ENCODE measurements at regions not wholly inside any gene's neighbourhood (a gene's known extent, or its start where the extent isn't known, plus 50 kb on each side); places are given as distances from the start of the nearest gene placed in this dataset.
"Not testable (repeated sequence)": the region's sequence is repeated elsewhere in the genome, so short reads cannot be mapped to it uniquely, and the experiment has no call there.

GRCh38 chr14:28245216-28245615 is 521.4 kb upstream of the FOXG1 start:
- no peak overlapping the region for H3K4me2 ChIP-seq (ENCODE audit: low read length)
- H3K9me3 ChIP-seq (ENCODE audit: control insufficient read depth, insufficient read depth, low read length), result no peaks in the 10 kb centered on the region
- TF ChIP-seq CTCF (IDR thresholded peaks at IDR 0.05; ENCODE audit: low read depth, low read length, poor library complexity, severe bottlenecking) (no peak), EZH2phosphoT487 (IDR thresholded peaks at IDR 0.05; ENCODE audit: borderline replicate concordance, low read length) (no peak)
- H3K4me3 ChIP-seq (ENCODE audit: low read length), result no peak overlapping the region
- H3K9me2 ChIP-seq (replicated peaks; ENCODE audit: control insufficient read depth, low read length), result no peaks in the 10 kb centered on the region
- H3F3A ChIP-seq (ENCODE audit: control insufficient read depth, insufficient read depth), result no peaks in the 10 kb centered on the region
- no peaks in the 10 kb centered on the region for H3K27me3 ChIP-seq (ENCODE audit: control insufficient read depth, low read length)
- H4K20me1 ChIP-seq (ENCODE audit: control insufficient read depth, insufficient read depth, low read depth, low read length), result no peaks in the 10 kb centered on the region
- H3K4me1 ChIP-seq (ENCODE audit: control insufficient read depth, low read length), result no peaks in the 10 kb centered on the region
- H3K27ac ChIP-seq (ENCODE audit: low read depth, low read length), result no peak overlapping the region
- no peaks in the 10 kb centered on the region for H3K36me3 ChIP-seq (ENCODE audit: control insufficient read depth, low read length)
- no peaks in the 10 kb centered on the region for H3K79me2 ChIP-seq (ENCODE audit: control insufficient read depth, low read length)

DNA sequence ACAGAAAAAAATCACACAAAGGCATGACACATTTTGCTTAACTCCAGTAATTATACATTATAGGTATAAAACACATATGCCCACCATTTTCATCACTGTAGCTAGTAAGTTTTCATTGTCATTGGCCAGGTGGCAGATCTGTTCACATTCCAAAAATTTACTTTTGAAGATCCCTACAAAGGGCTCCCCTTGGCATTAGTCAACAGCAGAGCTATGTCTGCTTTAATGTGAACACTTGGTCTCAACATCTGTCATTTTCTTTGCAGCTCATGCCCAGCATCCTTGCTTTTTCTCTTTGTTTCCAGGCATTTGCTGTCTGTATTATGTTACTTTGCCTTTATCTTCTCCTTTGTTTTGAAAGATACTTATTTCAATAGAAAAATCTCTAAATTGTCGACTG is 519.1 kb upstream of the FOXG1 start:
- no peak overlapping the region for H3K4me3 ChIP-seq (ENCODE audit: low read length)
- TF ChIP-seq CTCF (IDR thresholded peaks at IDR 0.05; ENCODE audit: low read depth, low read length, poor library complexity, severe bottlenecking), result no peak
- TF ChIP-seq EZH2phosphoT487 (IDR thresholded peaks at IDR 0.05; ENCODE audit: borderline replicate concordance, low read length), result no peak
- no peaks in the 10 kb centered on the region for H3K36me3 ChIP-seq (ENCODE audit: control insufficient read depth, low read length)
- H3K79me2 ChIP-seq (ENCODE audit: control insufficient read depth, low read length), result no peaks in the 10 kb centered on the region
- no peaks in the 10 kb centered on the region for H3K4me1 ChIP-seq (ENCODE audit: control insufficient read depth, low read length)
- H3K9me3 ChIP-seq (ENCODE audit: control insufficient read depth, insufficient read depth, low read length), result no peaks in the 10 kb centered on the region
- no peaks in the 10 kb centered on the region for H3K9me2 ChIP-seq (replicated peaks; ENCODE audit: control insufficient read depth, low read length)
- H4K20me1 ChIP-seq (ENCODE audit: control insufficient read depth, insufficient read depth, low read depth, low read length), result no peaks in the 10 kb centered on the region
- H3F3A ChIP-seq (ENCODE audit: control insufficient read depth, insufficient read depth), result no peaks in the 10 kb centered on the region
- no peak overlapping the region for H3K4me2 ChIP-seq (ENCODE audit: low read length)
- no peaks in the 10 kb centered on the region for H3K27me3 ChIP-seq (ENCODE audit: control insufficient read depth, low read length)
- H3K27ac ChIP-seq (ENCODE audit: low read depth, low read length), result no peak overlapping the region

DNA sequence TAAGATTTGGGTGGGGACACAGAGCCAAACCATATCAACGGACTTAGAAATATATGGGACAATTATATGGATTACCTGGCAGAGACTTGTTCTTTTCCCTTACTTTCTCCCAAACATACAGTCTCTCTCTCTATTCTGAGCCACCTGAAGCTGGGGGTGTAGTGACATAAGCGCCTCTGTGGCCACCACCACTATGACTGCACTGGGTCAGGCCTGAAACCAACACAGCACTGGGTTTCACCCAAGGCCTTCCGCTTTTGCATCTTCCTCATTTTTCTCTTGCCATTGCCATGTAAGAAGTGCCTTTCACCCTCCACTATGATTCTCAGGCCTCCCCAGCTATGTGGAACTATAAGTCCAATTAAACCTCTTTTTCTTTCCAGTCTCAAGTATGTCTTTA is 514.5 kb upstream of the FOXG1 start:
- not testable (repeated sequence) for H3K4me1 ChIP-seq (ENCODE audit: control insufficient read depth, low read length); H3K4me2 ChIP-seq (ENCODE audit: low read length); H3K36me3 ChIP-seq (ENCODE audit: control insufficient read depth, low read length); H3K4me3 ChIP-seq (ENCODE audit: low read length); H3K27ac ChIP-seq (ENCODE audit: low read depth, low read length); H3K27me3 ChIP-seq (ENCODE audit: control insufficient read depth, low read length); H3F3A ChIP-seq (ENCODE audit: control insufficient read depth, insufficient read depth); H3K9me3 ChIP-seq (ENCODE audit: control insufficient read depth, insufficient read depth, low read length); H3K9me2 ChIP-seq (replicated peaks; ENCODE audit: control insufficient read depth, low read length); H3K79me2 ChIP-seq (ENCODE audit: control insufficient read depth, low read length); H4K20me1 ChIP-seq (ENCODE audit: control insufficient read depth, insufficient read depth, low read depth, low read length)

- no peak overlapping the region for H3K4me2 ChIP-seq (ENCODE audit: low read length)
- no peaks in the 10 kb centered on the region for H3K4me1 ChIP-seq (ENCODE audit: control insufficient read depth, low read length)
- H3F3A ChIP-seq (ENCODE audit: control insufficient read depth, insufficient read depth), result no peaks in the 10 kb centered on the region
- H3K79me2 ChIP-seq (ENCODE audit: control insufficient read depth, low read length), result no peaks in the 10 kb centered on the region
- no peaks in the 10 kb centered on the region for H3K9me3 ChIP-seq (ENCODE audit: control insufficient read depth, insufficient read depth, low read length)
- no peaks in the 10 kb centered on the region for H3K9me2 ChIP-seq (replicated peaks; ENCODE audit: control insufficient read depth, low read length)
- no peaks in the 10 kb centered on the region for H3K27me3 ChIP-seq (ENCODE audit: control insufficient read depth, low read length)
- no peaks in the 10 kb centered on the region for H3K36me3 ChIP-seq (ENCODE audit: control insufficient read depth, low read length)
- no peak overlapping the region for H3K4me3 ChIP-seq (ENCODE audit: low read length)
- TF ChIP-seq EZH2phosphoT487 (IDR thresholded peaks at IDR 0.05; ENCODE audit: borderline replicate concordance, low read length) (no peak), CTCF (IDR thresholded peaks at IDR 0.05; ENCODE audit: low read depth, low read length, poor library complexity, severe bottlenecking) (no peak)
- H4K20me1 ChIP-seq (ENCODE audit: control insufficient read depth, insufficient read depth, low read depth, low read length), result no peaks in the 10 kb centered on the region
- H3K27ac ChIP-seq (ENCODE audit: low read depth, low read length), result no peak overlapping the region
Observed at GRCh38 chr14:28254768-28255167, 511.8 kb upstream of the FOXG1 start.

All from DOHH2 (cell line).